HG03432 (cell line): ENCODE measurements at regions not wholly inside any gene's neighbourhood (a gene's known extent, or its start where the extent isn't known, plus 50 kb on each side); places are given as distances from the start of the nearest gene placed in this dataset.
"Not testable (repeated sequence)": the region's sequence is repeated elsewhere in the genome, so short reads cannot be mapped to it uniquely, and the experiment has no call there.

Experiments used
- ATAC-seq: cut with Tn5 transposase; IDR thresholded peaks from one replicate; pipeline ENCODE4 v1.9.1; 2021; ENCODE audit warnings: mild to moderate bottlenecking, moderate library complexity; ENCODE audit not compliant: unreplicated experiment

DNA sequence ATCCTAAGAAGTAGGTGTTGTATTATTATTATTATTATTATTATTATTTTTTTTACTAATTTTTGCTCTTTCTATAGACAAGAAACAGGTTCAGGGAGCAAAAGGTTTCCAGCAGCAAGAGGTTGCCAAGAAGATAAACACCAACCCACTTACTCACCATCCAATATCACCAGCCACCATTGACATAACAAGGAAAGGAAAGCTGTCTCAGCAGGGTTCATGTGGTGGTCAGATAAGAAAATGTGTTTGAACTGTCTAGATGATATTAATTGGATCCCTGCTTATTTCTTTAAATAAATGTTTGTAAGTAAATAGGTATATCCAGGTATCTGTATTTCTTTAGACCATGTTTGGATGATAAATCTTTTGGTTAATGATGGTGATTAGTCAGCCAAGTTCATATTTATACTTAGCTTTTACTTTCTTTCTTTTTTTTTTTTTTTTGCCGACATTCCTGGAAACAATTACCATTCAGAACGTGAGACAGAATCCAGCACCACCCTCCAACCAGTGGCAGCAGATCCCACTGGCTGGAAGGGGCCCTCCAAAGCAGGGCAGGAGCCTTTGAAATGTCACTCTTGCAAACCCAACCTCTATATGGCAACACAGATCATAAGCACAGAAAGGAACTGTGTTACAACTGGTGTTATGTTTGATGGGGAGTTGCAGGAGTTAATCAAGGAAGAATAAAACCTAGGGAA is 139.2 kb upstream of the ECI2 start:
- ATAC-seq, result no peak

DNA sequence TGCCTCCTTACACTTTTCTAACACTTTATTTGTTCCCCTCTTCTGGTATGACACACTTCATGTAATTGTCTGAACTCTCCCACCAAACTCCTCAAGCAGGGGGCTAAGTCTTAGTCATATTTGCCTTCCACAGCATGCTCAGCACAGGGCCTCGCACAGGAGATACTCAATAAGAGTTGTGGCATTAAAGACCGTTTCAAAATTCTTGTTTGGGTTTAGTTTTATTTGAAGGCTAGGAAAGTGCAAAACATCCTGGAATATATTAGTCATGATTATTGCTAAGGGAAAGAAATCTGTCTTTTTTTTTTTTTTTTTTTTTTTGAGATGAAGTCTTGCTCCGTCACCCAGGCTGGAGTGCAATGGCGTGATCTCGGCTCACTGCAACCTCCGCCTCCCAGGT is 137.6 kb upstream of the ECI2 start:
- ATAC-seq, result no peak

DNA sequence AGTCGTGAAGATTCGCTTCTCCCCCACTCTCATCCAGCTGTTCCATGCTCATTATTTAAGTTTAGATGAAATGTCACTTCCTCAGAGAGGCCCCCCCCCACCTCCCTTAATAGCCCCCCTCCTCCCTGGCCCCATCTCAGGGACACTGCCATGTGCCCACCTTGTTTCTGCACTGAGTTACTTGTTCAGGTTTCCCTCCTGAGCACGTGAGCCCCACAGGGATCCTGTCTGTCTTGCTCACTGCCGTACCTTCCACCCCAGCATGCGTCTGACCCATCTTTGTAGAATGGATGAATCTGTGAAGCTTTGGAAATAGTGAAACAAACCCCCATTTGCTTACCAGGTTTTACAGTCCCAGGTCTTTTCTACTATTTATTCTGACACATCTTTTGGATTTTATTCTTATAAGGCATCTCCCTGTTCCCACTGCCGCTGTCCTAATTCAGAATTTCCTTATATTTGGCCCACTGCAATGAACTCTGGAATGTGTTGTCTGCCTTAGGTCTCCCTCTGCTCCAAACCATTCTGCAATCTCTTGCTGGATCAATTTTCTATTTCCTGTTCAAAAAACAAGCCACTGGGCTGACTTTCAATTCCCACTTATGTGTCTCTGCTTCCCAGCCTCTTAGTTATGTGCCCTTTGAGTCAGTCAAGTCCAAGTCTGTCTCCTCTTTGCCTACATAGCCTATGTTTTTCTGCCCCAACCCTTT is 136.5 kb upstream of the ECI2 start:
- no peak for ATAC-seq

DNA sequence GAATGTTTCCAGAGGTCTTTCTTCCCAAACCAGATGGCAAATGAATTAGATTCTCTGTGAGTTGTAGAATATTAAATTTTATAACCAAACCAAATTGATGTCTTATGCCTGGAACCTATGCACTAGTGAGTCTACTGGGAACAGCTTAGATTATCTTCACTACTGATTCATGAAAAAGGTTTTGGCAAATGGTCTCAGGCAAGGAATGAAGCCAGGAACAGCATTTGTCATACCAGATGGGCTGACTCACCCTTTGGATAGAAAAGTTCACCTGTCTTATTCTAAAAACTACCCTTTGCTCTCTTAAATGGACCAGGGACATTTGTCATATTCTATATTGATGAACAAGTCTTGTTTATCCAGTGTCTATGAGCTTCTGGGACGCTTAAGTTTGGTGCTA is 135.4 kb upstream of the ECI2 start:
- ATAC-seq, result no peak

DNA sequence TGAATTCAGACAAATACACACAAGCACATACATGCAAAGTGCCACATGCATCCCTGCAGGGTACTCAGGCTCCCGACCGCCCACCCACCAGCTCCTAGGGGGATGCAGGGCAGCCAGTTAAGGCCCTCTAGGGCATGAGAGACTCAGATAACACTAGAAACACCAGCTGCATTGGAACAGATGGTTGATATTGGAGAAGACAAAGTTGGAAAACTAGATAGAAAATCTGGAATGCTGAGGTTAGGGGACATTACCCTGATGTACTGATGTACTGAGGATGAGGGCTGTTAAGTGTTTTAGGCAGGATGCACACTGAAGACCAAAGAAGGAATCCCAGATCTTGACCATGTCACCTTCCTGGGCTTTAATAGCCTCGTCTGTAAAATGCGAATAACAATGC is 134.6 kb upstream of the ECI2 start:
- ATAC-seq, result no peak

DNA sequence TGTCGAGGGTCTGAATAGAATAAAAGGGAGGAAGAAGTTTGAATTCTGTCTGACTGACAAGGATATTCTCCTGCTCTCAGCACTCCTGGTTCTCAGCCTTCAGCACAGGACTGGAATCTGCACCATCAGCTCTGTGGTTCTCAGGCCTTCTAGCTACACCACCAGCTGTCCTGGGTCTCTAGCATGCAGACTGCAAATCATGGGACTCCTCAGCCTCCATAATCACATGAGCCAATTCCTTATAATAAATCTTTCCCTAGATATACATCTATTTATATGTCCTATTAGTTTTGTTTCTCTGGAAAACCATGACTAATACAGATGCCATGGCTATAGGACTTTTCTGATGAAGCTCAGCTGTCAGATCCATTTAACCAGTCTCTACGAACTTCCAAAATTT is 132.8 kb upstream of the ECI2 start:
- ATAC-seq, result no peak

DNA sequence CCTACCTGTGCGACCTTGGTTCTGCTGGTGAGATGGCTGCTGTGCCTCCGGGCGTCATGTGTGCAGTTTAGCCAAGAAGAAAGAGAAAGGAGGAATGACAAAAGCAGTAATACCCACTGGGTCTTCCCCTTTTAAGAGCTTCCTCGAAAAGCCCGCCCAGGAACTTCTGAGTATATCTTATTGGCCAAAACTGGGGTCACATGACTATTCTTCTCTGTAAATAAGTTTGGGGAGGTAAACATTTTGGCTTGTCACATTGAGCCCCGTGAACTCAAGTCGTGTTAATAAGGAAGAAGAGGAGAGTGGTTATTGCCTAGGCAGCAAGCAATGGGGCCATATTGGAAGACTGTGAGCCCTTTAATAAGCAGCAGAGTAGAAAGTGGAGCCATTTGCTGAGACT is 130.4 kb upstream of the ECI2 start:
- no peak for ATAC-seq

DNA sequence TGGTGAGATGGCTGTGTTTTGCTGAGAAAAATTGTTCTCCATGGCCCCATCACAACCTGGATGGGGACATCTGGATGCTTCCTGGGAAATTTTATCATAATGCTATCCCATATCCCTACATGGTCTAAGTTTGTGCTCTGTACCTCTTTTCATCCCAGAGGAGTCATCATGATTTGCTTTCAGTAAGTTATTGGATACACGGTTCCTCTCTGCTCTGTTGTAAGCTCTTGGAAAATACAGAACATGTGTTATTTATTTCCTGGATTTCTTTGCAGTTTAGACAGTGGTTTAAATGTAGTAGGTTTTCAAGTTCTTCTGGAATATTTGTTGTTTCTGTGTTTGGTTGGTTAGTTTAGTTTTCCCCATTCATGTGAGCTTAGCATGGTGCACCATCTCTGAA is 129.2 kb upstream of the ECI2 start:
- no peak for ATAC-seq

DNA sequence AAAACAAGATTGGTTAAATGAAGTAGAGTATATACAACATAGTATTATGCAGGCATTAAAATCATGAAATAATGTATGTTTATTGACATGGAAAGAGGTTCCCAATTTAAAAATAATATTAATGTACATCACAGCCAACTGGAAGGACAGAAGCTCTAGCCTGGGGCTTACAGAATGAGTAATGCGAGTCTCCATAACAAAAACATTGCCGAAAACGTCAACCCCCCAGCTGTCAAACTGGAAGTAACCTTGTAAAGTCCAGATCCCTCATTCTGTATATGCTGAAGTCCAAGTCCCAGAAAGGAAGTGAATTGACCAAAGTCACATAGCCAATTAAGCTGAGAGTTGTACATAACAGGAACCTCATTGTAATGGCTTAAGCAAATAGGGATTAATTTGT is 128.7 kb upstream of the ECI2 start:
- no peak for ATAC-seq

DNA sequence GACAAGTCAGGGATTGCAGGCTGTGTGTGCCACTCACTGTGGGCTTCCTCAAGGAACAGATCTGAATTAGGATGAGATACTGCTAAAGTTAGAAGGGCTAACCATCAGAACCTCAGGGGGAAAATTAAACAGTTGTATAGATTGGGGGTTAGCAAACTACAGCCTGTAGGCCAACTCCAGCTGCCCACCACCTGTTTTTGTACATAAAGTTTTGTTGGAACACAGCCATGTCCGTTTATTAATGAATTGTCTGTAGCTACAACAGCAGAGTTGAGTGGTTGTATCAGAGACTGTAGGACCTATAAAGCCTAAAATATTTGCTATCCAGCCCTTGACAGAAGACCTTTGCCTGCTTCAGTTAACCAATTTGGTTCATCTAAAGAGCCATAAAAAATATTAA is 127.2 kb upstream of the ECI2 start:
- no peak for ATAC-seq

DNA sequence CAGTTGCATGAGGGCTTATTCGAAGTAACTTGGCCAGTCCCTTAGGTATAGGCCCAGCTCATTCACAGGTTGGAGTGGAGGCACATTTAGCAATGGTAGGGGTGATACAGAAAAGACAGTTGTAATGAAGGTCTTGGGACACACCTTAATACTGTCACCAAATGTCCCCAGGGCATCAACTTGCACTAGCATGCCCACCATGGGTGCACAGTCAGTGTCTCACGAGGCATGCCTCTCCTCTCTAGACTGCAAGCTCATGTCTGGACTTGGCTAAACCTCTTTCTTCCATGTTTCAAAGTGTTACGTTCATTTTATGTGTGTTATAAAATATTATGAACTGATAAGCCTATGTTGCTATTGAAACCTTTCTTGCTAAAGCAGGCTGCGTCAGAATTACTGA is 124.0 kb upstream of the ECI2 start:
- ATAC-seq, result no peak

DNA sequence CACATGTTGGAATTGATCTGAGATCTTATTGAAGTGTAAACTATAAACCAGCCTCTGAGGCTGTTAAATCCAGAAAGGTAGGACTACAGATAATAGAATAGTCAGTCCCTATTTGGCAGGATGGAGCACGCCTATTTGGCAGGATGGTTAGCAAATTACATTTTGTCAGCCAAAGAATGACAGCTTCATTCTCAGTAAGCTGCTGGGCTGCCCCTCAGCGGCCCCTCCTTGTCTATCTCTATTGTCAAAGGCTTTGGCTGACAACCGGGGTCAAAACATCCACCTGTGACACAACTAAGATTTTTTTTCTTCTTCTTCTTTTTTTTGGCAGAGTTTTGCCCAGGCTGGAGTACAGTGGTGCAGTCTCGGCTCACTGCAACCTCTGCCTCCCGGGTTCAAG is 123.4 kb upstream of the ECI2 start:
- ATAC-seq, result no peak

DNA sequence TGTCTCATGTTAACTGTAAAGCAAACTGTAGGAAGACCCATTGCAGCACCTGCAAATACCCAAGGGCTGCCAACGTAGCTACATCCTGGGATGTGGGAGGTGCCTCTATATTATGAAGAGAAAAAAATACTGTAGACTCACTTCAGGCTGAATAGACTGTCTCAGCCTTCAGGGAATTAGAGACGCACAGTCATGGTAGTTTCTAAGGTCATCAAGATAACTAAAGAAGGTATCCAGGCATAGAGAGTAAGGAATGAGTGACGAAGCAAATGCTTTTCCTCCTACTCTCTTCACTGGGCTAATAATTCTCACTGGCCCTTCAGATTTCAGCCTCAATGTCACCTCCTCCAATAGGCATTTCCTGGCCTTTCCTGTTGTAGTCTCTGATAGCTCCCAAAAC is 121.6 kb upstream of the ECI2 start:
- ATAC-seq, result no peak

DNA sequence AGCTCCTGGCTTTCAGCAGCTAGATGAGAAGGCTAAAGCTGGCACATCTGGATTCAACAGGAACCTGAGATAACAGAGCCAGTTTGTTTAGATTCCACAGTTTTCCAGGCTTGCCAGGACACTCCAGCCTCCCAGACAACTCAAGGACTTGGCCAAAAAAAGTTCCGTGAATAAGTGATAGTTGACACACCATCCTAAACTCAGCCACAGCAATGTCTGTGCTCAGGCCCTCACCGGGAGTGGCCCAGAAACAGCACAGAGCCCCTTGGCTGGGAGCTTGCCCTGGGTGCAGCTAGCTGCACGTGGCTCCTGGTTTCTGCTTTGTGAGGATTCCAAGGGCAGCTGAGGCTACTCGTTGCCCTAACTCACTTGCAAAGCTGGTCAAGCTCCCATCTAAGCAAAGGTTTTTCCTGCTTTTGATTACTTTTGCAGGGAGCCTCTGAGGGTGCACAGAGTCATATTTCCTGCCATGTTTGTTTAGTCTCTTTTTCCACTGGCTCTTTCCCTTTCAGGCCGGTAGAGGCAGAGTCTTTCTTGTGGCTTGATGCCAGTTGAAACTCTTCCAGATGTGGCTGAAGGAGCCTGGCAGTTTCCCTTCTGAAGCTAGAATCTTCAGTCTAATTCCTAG is 118.3 kb upstream of the ECI2 start:
- ATAC-seq, result no peak

DNA sequence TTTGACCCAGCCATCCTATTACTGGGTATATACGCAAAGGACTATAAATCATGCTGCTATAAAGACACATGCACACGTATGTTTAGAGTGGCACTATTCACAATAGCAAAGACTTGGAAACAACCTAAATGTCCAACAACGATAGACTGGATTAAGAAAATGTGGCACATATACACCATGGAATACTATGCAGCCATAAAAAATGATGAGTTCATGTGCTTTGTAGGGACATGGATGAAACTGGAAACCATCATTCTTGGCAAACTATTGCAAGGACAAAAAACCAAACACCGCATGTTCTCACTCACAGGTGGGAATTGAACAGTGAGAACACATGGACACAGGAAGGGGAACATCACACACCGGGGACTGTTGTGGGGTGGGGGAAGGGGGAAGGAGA is 117.1 kb upstream of the ECI2 start:
- ATAC-seq, result not testable (repeated sequence)

DNA sequence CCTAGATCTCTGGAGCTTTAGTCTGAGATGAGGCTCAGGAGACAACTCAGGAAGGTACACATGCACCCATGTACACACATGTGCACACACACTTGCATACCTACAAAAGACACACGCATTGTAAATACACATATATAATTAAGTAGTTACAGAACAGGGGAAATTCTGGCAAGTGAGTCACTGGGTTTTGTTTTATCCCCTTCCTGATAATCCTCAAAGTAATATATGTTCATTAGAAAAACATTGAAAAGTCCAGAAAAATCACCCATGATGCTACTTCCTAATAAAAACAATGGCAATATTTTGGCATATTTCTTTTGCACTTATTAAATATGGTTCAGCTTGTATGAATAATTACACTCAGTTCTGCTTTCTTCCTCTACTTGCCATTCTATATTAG is 115.3 kb upstream of the ECI2 start:
- ATAC-seq, result no peak

DNA sequence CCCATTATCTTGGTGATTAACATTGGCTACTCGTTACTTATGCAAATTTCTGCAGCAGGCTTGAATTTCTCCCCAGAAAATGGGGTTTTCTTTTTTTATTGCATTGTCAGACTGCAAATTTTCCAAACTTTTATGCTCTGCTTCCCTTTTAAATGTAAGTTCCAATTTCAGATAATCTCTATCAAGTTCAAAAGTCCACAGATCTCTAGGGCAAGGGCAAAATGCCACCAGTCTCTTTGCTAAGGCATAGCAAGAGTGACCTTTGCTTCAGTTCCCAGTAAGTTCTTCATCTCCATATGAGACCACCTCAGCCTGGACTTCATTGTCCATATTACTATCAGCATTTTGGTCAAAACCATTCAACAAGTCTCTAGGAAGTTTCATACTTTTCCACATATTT is 108.5 kb upstream of the ECI2 start:
- ATAC-seq, result not testable (repeated sequence)

DNA sequence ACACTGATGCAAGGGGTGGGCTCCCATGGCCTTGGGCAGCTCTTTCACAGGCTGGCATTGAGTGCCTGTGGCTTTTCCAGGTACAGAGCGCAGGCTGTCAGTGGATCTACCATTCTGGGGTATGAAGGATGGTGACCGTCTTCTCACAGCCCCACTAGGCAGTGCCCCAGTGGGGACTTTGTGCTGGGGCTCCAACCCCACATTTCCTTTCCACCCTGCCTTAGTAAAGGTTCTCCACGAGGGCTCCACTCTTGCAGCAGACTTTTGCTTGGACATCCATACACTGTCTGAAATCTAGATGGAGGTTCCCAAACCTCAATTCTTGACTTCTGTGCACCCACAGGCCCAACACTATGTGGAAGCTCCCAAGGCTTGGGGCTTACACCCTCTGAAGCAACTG is 107.9 kb upstream of the ECI2 start:
- no peak for ATAC-seq

DNA sequence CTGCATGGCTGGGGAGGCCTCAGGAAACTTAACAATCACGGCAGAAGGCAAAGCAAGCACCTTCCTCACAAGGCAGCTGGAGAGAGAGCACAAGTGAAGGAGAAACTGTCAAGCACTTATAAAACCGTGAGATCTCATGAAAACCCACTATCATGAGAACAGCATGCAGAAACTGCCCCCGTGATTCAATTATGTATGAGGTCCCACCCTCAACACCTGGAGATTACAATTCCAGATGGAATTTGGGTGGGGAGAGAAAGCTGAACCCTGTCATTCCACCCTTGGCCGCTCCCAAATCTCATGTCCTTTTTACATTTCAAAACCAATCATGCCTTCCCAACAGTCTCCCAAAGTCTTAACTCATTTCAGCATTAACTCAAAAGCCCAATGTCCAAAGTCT is 107.2 kb upstream of the ECI2 start:
- ATAC-seq, result no peak

DNA sequence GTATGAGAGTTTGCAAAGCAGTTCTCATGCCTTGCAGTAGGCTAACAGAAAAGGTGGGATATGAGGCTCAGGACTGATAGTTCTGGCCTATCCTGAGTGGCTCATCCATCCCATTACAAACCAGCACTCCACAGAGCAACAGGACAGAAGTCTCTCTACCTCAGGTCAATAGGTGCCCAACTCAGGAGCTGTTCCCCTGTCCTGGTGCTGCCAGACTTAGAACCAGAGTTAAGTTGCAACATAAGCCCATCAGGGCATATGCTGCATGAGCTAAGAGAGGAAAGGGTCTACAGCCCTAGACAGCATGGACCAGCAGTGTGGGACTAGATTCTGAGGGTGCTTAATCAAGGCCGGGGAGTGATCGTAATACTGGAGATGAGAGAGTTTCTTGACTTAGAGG is 104.8 kb upstream of the ECI2 start:
- ATAC-seq, result no peak

DNA sequence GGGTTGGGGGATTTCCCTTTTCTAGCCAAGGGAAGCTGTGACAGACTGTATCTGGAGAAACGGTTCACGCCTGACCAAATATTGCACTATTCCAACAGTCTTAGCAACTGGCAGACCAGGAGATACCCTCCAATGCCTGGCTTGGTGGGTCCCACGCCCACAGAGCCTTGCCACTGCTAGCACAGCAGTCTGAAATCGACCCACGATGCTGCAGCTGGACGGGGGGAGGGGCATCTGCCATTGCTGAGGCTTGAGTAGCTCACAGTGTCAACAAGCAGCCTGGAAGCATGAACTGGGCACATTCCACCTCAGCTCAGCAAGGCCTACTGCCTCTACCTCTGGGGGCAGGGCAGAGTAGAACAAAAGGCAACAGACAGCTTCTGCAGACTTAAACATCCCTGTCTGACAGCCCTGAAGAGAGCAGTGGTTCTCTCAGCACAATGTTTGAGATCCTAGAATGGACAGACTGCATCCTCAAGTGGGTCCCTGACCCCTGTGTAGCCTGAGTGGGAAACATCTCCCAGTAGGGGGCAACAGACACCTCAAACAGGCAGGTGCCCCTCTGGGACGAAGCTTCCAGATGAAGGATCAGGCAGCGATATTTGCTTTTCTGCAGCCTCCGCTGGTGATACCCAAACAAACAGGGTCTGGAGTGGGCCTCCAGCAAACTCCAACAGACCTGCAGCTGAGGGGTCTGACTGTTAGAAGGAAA is 89.9 kb upstream of the ECI2 start:
- ATAC-seq, result no peak
